ENCODE measurements at regions not wholly inside any gene's neighbourhood (a gene's known extent, or its start where the extent isn't known, plus 50 kb on each side); places are given as distances from the start of the nearest gene placed in this dataset.

GRCh38 chr4:106753426-106753825 lies 282.7 kb downstream of the DKK2 start:
- in situ Hi-C loops (cut with MboI; ENCODE audit: low sequenced_read_pairs, unreplicated experiment): no loop called here
- no peak for DNase-seq (ENCODE audit: low spot score)

DNA sequence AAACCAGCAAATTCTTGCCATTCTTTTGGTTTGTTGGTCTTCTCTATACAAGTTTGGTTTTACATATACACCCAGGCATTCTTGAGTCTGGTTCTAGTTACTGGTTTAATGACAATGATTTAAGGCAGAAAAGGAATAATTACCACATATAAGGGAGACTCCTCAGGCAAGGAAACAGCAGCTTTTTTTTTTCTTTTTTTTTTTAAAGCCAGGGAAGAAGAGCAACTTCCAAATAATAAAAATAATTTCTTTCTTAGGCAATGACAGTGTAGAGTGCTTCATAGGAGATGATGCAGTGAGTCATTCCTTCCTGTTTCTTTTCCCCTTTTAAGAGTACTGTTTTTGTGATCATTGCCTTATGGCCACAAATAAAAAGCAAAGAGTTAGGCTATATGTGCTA lies 289.7 kb downstream of the DKK2 start:
- in situ Hi-C loops (cut with MboI; ENCODE audit: low sequenced_read_pairs, unreplicated experiment): no loop called here
- no peak for DNase-seq (ENCODE audit: low spot score)
- TF ChIP-seq CTCF (IDR thresholded peaks at IDR 0.05; ENCODE audit: borderline replicate concordance, control extremely low read depth, extremely low read depth, insufficient read depth, missing control alignments): no peak

More at GRCh38 chr4:106753426-106753825, 282.7 kb downstream of the DKK2 start:
- TF ChIP-seq CTCF (IDR thresholded peaks at IDR 0.05; ENCODE audit: borderline replicate concordance, control extremely low read depth, extremely low read depth, insufficient read depth, missing control alignments): no peak

GRCh38 chr4:106738121-106738520 lies 298.0 kb downstream of the DKK2 start:
- no peak for TF ChIP-seq CTCF (IDR thresholded peaks at IDR 0.05; ENCODE audit: borderline replicate concordance, control extremely low read depth, extremely low read depth, insufficient read depth, missing control alignments)
- DNase-seq (ENCODE audit: low spot score): no peak
- in situ Hi-C loops (cut with MboI; ENCODE audit: low sequenced_read_pairs, unreplicated experiment): no loop called here

DNA sequence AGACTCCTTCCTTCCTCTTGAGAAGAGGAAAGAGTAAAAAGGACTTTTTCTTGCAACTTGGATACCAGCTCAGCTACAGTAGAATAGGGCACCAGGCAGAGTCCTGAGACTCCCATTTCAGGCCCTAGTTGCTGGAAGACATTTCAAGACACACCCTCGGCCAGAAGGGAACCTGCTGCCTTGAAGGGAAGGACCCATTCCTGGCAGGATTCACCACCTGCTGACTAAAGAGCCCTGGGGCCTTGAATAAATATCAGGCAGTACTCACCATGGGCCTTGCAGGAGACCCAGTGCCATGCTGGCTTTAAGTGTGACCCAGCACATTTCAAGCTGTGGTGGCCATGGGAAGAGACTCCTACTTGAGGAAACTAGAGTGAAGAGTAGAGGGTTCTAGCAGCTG lies 317.6 kb downstream of the DKK2 start:
- in situ Hi-C loops (cut with MboI; ENCODE audit: low sequenced_read_pairs, unreplicated experiment): no loop called here
- no peak for DNase-seq (ENCODE audit: low spot score)
- TF ChIP-seq CTCF (IDR thresholded peaks at IDR 0.05; ENCODE audit: borderline replicate concordance, control extremely low read depth, extremely low read depth, insufficient read depth, missing control alignments): no peak

- no peak for TF ChIP-seq CTCF (IDR thresholded peaks at IDR 0.05; ENCODE audit: borderline replicate concordance, control extremely low read depth, extremely low read depth, insufficient read depth, missing control alignments)
- no peak for DNase-seq (ENCODE audit: low spot score)
- in situ Hi-C loops (cut with MboI; ENCODE audit: low sequenced_read_pairs, unreplicated experiment): no loop called here
These were observed 319.0 kb downstream of the DKK2 start for GRCh38 chr4:106717091-106717490.

DNA sequence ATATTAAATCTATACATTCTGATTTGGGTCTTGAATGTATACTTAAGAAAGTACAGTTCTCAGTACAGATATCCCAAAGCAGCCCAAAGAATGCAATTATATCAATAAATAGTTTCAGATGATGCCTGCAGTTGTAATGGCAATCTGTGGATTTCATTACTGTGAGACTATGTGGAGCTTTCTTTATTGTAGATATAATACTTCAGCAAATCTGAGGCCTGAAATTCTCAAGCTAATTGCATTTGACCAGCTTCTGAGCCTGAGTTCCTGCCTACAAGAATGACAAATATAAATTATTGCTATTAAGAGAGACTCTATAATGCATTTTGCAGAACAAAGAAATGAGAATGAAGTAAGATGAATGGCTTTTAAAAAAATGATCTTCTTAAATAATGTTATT lies 320.3 kb downstream of the DKK2 start:
- in situ Hi-C loops (cut with MboI; ENCODE audit: low sequenced_read_pairs, unreplicated experiment): no loop called here
- DNase-seq (ENCODE audit: low spot score): no peak
- TF ChIP-seq CTCF (IDR thresholded peaks at IDR 0.05; ENCODE audit: borderline replicate concordance, control extremely low read depth, extremely low read depth, insufficient read depth, missing control alignments): no peak

GRCh38 chr4:106708464-106708816 lies 327.7 kb downstream of the DKK2 start:
- no peak for DNase-seq (ENCODE audit: low spot score)
- no peak for TF ChIP-seq CTCF (IDR thresholded peaks at IDR 0.05; ENCODE audit: borderline replicate concordance, control extremely low read depth, extremely low read depth, insufficient read depth, missing control alignments)
- in situ Hi-C loops (cut with MboI; ENCODE audit: low sequenced_read_pairs, unreplicated experiment): no loop called here

Measured in GM13976 (cell line).